GM18870 (cell line): ENCODE measurements at regions not wholly inside any gene's neighbourhood (a gene's known extent, or its start where the extent isn't known, plus 50 kb on each side); places are given as distances from the start of the nearest gene placed in this dataset.

Experiments
- ATAC-seq: cut with Tn5 transposase; IDR thresholded peaks from one replicate; pipeline ENCODE4 v1.9.1; 2021; ENCODE audit warnings: moderate library complexity; ENCODE audit not compliant: unreplicated experiment

GRCh38 chr3:117958027-117958426 lies 1076.6 kb downstream of the IGSF11 start:
- no peak for ATAC-seq

DNA sequence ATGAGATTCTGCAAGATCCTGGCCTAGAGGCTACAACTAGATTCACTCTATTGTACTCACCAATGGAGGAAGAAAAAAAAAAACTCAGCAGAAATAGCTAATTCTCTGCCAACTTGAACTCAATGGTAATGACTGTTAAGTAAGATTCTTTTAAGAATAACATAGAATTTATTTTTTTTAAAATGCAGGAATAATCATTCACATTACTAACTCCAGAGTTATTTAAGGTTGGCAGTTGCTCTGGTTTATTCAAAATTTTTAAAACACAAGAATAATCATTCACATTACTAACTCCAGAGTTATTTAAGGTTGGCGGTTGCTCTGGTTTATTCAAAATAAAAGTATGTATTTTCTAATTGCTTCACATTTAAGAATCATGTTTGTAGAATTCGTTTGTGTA lies 1071.9 kb downstream of the IGSF11 start:
- no peak for ATAC-seq

GRCh38 chr3:117963858-117964257 lies 1070.8 kb downstream of the IGSF11 start:
- ATAC-seq = no peak

DNA sequence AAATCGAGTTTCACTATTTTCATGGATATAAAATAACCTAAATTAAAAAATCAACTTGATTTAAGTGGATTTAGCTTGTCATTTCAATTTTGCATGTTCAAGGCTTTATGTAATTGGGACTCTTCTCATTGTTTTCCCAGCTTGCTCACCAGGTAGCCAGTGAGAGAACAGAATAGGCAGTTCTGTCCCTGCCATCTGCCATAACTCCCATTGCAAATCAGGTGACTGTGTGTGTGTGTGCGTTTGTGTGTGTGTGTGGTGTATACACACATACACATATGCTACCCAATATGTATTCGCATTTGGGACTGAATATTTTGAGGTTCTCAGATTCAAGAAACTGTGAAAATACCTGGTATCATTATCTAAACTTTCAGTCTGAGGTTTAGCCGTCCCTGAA lies 1069.8 kb downstream of the IGSF11 start:
- no peak for ATAC-seq

- ATAC-seq = no peak
Measured at GRCh38 chr3:117977504-117978228, 1057.0 kb downstream of the IGSF11 start.

DNA sequence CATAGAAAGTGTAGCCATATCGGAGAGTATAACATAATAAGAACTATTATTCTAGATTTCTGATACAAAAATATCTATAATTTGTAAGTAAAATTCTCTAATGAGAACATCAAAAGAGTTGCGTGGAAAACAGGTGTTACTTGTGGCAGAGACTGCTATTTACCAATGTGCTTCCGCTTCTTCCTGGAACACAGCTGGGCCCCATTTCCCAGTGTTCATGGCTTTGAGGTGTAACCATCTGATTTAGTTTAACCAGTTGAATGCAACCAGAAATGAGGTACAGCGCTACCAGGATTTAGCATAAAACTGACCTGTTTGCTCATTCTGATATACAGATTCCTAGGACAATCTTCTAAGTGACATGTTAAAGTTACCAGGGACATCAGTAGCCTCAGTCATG lies 1055.2 kb downstream of the IGSF11 start:
- ATAC-seq = no peak

- ATAC-seq = no peak
Measured at GRCh38 chr3:117987256-117987655, 1047.4 kb downstream of the IGSF11 start.

- no peak for ATAC-seq
Measured at GRCh38 chr3:117989982-117990381, 1044.7 kb downstream of the IGSF11 start.

- no peak for ATAC-seq
Measured at GRCh38 chr3:117990627-117991026, 1044.0 kb downstream of the IGSF11 start.

DNA sequence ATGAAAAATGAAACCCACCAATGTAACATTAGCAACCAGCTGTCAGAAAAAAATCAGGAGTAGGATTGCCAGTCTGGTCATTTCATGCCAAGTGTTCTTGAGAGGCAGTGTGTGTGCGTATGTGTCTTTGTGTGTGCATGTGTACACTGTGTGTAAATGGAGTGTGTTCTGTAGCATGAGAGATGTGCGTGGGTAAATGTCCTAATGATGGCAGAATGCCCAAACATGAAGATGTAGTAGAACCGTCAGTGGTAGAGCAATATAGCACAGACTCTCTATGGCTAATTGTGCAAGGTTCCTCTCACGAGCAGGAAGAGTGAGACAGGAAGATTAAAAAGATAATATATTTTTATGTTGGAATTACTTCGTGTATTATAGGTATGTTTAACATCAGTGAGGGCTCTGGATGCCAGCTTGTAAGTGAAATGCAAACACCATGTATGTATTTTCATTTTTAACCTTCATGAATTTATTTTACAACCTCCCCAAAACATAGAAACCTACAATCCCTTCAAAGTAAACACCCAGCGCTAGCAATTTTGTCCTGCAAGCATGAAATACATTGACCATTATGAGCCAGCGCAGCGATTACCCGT lies 1038.7 kb downstream of the IGSF11 start:
- ATAC-seq = no peak

DNA sequence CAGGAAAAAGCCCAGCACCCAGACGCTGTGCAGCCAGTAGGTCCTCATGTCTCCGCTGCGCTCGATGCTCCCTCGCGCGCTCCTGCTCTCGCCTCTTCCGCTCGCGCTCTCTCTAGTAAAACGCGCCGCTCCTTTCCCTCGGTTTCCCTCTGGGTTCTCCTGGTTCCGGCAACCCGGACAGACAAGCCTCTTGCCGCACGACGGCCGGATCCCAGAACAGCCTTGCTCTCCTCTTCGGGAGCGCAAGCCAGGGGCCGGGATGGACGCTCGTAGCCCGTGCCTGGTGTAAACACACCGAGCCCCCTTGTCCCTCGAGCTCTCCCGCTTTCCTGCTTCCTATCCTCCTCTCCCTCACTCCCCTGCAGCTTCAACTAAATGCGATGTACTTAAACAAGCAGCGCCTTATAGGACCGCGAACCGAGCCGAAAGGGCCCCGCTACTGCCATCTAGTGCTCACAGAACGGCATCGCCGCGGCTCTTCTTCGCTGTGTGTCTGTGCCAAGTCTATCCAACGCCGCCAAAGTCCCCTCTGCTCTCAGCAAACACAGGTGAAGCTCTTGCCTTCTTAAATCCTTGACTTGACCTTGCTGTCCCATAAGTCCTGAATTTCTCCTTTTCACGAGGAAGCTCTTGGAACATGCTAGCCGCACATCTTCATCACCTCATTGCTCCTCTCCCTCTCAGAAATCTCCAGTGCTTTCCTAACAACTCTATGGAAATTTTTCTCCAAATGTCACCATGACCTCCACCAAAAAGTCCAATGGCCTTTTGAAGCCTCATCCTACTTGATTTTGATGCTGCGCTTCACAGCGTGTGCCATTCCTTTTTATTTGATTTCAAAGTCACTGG lies 1037.2 kb downstream of the IGSF11 start:
- ATAC-seq = peak; percentile 89

DNA sequence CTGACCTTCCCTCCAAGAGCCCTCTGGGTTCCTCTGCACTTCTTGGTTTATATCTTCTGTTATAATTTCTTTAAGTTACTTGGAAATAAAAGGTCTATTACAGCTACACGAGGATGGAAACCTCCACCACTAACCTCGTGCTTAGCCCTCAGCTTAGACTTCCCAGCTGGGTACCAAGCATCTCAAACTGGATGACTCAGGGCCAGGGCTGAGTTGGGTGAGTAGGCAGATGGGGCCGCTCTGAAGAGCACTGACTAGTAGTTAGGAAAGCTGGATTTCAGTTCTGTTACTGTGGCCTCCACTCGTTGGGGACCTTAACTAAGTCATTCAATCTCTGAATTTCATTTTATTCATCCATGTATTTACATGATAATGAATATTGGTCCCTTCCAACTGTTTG lies 1036.6 kb downstream of the IGSF11 start:
- ATAC-seq = no peak

- no peak for ATAC-seq
Measured at GRCh38 chr3:118000219-118000618, 1034.4 kb downstream of the IGSF11 start.

DNA sequence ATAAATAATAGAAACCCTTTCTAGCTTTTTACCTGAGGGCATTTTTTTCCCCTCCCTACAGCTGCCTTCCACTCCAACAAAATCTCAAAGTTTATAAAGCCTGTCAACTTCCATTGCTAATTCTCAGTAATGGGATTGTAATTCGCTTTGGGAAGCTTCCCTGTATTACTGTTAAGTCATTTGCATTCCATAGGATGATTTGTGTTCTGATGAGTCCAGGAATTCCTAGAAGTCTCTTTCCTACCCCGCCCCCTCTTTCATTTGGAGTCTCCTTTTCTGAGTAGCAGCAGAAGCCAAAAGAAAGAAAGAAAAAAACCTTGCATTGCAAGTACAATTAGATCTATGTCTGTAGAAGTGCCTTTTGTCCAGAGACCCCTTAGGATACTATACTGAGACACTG lies 1033.3 kb downstream of the IGSF11 start:
- ATAC-seq = no peak

- ATAC-seq = no peak
Measured at GRCh38 chr3:118011910-118012309, 1022.7 kb downstream of the IGSF11 start.

GRCh38 chr3:118029049-118029448 lies 1005.6 kb downstream of the IGSF11 start:
- ATAC-seq = no peak

DNA sequence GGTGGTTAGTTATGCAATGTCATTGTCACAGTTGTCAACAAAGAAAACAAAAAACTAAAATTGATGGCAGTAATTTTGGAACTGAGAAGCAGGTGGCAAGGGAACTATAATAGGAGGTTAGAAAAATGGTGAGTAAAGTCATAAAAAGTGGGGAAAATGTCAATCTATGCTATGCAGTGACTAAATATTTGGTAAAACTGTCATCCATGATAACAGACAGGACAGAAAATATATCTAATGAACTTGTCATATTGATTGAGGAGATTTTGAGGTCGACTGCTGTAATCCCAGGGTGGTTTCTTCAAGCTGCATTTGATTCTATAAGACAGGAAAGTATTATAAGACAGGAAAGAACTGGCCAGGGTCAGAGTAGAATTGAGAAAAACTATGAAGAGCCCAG lies 998.4 kb downstream of the IGSF11 start:
- no peak for ATAC-seq

DNA sequence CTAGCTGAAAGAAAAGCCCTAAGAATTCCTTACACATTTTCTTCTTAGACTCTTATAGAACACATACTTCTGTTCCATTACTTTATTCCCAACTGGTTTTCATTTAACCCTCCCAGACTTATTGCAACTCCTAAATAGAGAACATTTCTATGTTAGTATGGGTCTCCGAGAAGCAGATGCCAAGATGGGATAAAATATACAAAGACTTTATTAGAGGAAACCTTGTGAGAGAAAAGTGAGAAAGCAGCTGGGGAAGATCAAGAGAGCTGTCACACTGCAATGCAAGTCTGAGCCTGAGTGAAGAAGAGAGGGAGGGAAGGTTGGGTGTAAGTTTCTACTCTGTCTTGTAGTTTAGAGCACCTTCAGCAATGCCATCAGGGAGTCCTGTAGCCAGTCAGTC lies 979.3 kb downstream of the IGSF11 start:
- ATAC-seq = no peak

DNA sequence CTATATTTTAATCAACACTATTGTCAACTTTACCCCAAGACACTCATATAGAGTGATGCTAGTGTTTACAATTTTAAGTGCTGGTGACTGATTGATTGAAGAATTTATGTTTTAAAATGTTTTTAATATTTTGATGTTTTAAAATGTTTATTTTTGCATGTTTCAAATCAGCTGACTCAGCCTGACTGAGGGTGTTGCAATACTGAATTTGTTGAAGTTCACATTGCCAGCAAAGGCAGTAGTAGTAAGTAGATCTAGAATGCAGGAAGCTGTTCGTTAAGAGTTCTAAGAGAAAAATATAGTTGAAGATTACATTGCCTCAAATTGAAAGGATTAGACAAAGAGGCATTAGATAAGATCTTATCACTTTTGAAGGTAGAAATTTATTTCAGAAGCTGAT lies 977.6 kb downstream of the IGSF11 start:
- ATAC-seq = no peak

DNA sequence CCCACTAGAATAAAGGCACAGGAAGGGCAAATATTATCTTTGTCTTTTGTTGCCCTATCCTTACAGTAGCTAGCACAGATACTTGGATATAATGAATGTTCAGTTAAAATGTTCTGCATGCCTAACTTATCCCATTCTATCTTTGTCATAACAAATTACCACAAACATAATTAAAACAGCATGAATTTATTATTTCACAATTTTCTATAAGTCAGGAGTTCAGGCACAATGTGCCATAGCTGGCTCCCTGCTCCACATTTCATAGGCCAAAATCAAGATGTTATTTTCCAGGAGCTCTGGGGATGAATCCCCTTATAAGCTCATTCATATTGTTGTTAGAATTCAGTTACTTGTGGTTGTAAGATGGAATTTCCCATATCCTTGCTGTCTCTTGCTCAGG lies 975.5 kb downstream of the IGSF11 start:
- ATAC-seq = no peak

GRCh38 chr3:118067439-118067838 lies 967.2 kb downstream of the IGSF11 start:
- ATAC-seq = no peak

DNA sequence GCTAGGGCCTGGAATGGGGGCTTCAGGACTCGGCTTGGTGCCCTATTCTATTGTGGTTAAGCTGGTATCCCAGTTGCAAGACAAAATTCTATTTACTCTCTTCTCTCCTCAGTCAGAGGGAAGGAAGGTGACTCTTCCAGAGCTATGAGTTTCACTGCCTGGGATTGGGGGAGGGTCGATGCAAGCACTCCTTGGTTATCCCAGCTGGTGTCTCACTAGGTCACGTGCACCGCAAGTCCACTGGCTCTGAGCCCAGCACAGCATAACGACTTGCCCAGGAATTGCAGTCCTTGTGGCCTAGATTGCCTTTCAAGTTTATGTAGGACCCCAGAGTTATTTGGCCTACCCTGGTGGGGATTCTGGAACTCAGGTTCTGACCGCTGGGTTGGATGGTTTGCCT lies 958.8 kb downstream of the IGSF11 start:
- ATAC-seq = no peak
